Activated naive CD8-positive, alpha-beta T cell treated with anti-CD3 and anti-CD28 coated beads for 36 hours (primary cell): ENCODE measurements at regions not wholly inside any gene's neighbourhood (a gene's known extent, or its start where the extent isn't known, plus 50 kb on each side); places are given as distances from the start of the nearest gene placed in this dataset.
"Not testable (repeated sequence)": the region's sequence is repeated elsewhere in the genome, so short reads cannot be mapped to it uniquely, and the experiment has no call there.

Experiments
- DNase-seq: peaks from one replicate; pipeline ENCODE4 v3.0.0; 2021
- H3K27ac Mint-ChIP-seq: one replicate; pipeline ENCODE4 v1.8.0; 2022; ENCODE audit warnings: mild to moderate bottlenecking, moderate library complexity, mixed read lengths
- H3K27me3 Mint-ChIP-seq: one replicate; pipeline ENCODE4 v1.8.0; 2022; ENCODE audit warnings: mild to moderate bottlenecking, mixed read lengths
- H3K36me3 Mint-ChIP-seq: one replicate; pipeline ENCODE4 v1.8.0; 2021; ENCODE audit warnings: mild to moderate bottlenecking, mixed read lengths
- H3K4me1 Mint-ChIP-seq: one replicate; pipeline ENCODE4 v1.8.0; 2021; ENCODE audit warnings: mixed read lengths
- H3K4me3 Mint-ChIP-seq: one replicate; pipeline ENCODE4 v1.8.0; 2022; ENCODE audit warnings: mild to moderate bottlenecking, moderate library complexity, mixed read lengths
- H3K9me3 Mint-ChIP-seq: one replicate; pipeline ENCODE4 v1.8.0; 2022; ENCODE audit warnings: mixed read lengths

- H3K4me3 Mint-ChIP-seq: no peak overlapping the region
- H3K27ac Mint-ChIP-seq: no peak overlapping the region
- H3K9me3 Mint-ChIP-seq: peaks cover 1% of the 10 kb centered on the region
- no peaks in the 10 kb centered on the region for H3K4me1 Mint-ChIP-seq
- DNase-seq: no peak
- H3K27me3 Mint-ChIP-seq: no peaks in the 10 kb centered on the region
- no peaks in the 10 kb centered on the region for H3K36me3 Mint-ChIP-seq
These were observed 1039.9 kb downstream of the GLUD2 start for GRCh38 chrX:122087341-122087740.

- H3K4me1 Mint-ChIP-seq: no peaks in the 10 kb centered on the region
- H3K9me3 Mint-ChIP-seq: peaks cover 1% of the 10 kb centered on the region
- H3K4me3 Mint-ChIP-seq: no peak overlapping the region
- no peak overlapping the region for H3K27ac Mint-ChIP-seq
- DNase-seq: no peak
- H3K27me3 Mint-ChIP-seq: no peaks in the 10 kb centered on the region
- peaks cover 2% of the 10 kb centered on the region for H3K36me3 Mint-ChIP-seq
These were observed 1044.2 kb downstream of the GLUD2 start for GRCh38 chrX:122091571-122091970.

GRCh38 chrX:122092360-122092759 lies 1045.0 kb downstream of the GLUD2 start:
- H3K27ac Mint-ChIP-seq: no peak overlapping the region
- no peak overlapping the region for H3K4me3 Mint-ChIP-seq
- H3K4me1 Mint-ChIP-seq: no peaks in the 10 kb centered on the region
- no peaks in the 10 kb centered on the region for H3K27me3 Mint-ChIP-seq
- DNase-seq: no peak
- peaks cover 3% of the 10 kb centered on the region for H3K9me3 Mint-ChIP-seq
- peaks cover 2% of the 10 kb centered on the region for H3K36me3 Mint-ChIP-seq

GRCh38 chrX:122092978-122093377 lies 1045.6 kb downstream of the GLUD2 start:
- DNase-seq: no peak
- peaks cover 3% of the 10 kb centered on the region for H3K9me3 Mint-ChIP-seq
- no peak overlapping the region for H3K4me3 Mint-ChIP-seq
- H3K36me3 Mint-ChIP-seq: peaks cover 2% of the 10 kb centered on the region
- H3K27ac Mint-ChIP-seq: no peak overlapping the region
- H3K4me1 Mint-ChIP-seq: no peaks in the 10 kb centered on the region
- no peaks in the 10 kb centered on the region for H3K27me3 Mint-ChIP-seq

GRCh38 chrX:122094611-122095010 lies 1047.2 kb downstream of the GLUD2 start:
- Mint-ChIP-seq H3K4me3 (no peak overlapping the region), H3K36me3 (peaks cover 2% of the 10 kb centered on the region), H3K27me3 (no peaks in the 10 kb centered on the region), H3K4me1 (no peaks in the 10 kb centered on the region), H3K9me3 (peaks cover 3% of the 10 kb centered on the region), H3K27ac (no peak overlapping the region)
- DNase-seq: no peak

GRCh38 chrX:122113376-122113775 lies 1066.0 kb downstream of the GLUD2 start:
- peaks cover 1% of the 10 kb centered on the region for H3K9me3 Mint-ChIP-seq
- no peak overlapping the region for H3K4me3 Mint-ChIP-seq
- no peaks in the 10 kb centered on the region for H3K4me1 Mint-ChIP-seq
- no peaks in the 10 kb centered on the region for H3K36me3 Mint-ChIP-seq
- no peaks in the 10 kb centered on the region for H3K27me3 Mint-ChIP-seq
- H3K27ac Mint-ChIP-seq: no peak overlapping the region
- DNase-seq: no peak

- H3K27me3 Mint-ChIP-seq: no peaks in the 10 kb centered on the region
- no peaks in the 10 kb centered on the region for H3K36me3 Mint-ChIP-seq
- peaks cover 1% of the 10 kb centered on the region for H3K9me3 Mint-ChIP-seq
- no peaks in the 10 kb centered on the region for H3K4me1 Mint-ChIP-seq
- no peak overlapping the region for H3K4me3 Mint-ChIP-seq
- no peak for DNase-seq
- H3K27ac Mint-ChIP-seq: no peak overlapping the region
These were observed 1066.5 kb downstream of the GLUD2 start for GRCh38 chrX:122113896-122114295.

GRCh38 chrX:122115604-122116003 lies 1068.2 kb downstream of the GLUD2 start:
- Mint-ChIP-seq H3K27me3 (no peaks in the 10 kb centered on the region), H3K9me3 (no peaks in the 10 kb centered on the region), H3K27ac (no peak overlapping the region), H3K36me3 (no peaks in the 10 kb centered on the region), H3K4me1 (no peaks in the 10 kb centered on the region), H3K4me3 (no peak overlapping the region)
- no peak for DNase-seq

GRCh38 chrX:122119361-122119760 lies 1064.7 kb upstream of the GRIA3 start:
- Mint-ChIP-seq H3K4me1 (no peaks in the 10 kb centered on the region), H3K36me3 (no peaks in the 10 kb centered on the region), H3K27me3 (no peaks in the 10 kb centered on the region), H3K9me3 (no peaks in the 10 kb centered on the region), H3K4me3 (no peak overlapping the region), H3K27ac (no peak overlapping the region)
- DNase-seq: no peak

- H3K27ac Mint-ChIP-seq: no peak overlapping the region
- H3K27me3 Mint-ChIP-seq: no peaks in the 10 kb centered on the region
- H3K36me3 Mint-ChIP-seq: no peaks in the 10 kb centered on the region
- no peaks in the 10 kb centered on the region for H3K4me1 Mint-ChIP-seq
- H3K9me3 Mint-ChIP-seq: peaks cover under 1% of the 10 kb centered on the region
- no peak for DNase-seq
- H3K4me3 Mint-ChIP-seq: no peak overlapping the region
These were observed 1061.8 kb upstream of the GRIA3 start for GRCh38 chrX:122122274-122122673.

- no peaks in the 10 kb centered on the region for H3K36me3 Mint-ChIP-seq
- DNase-seq: no peak
- peaks cover 1% of the 10 kb centered on the region for H3K9me3 Mint-ChIP-seq
- no peaks in the 10 kb centered on the region for H3K27me3 Mint-ChIP-seq
- no peaks in the 10 kb centered on the region for H3K4me1 Mint-ChIP-seq
- H3K4me3 Mint-ChIP-seq: no peak overlapping the region
- H3K27ac Mint-ChIP-seq: no peak overlapping the region
These were observed 1050.6 kb upstream of the GRIA3 start for GRCh38 chrX:122133478-122133877.

GRCh38 chrX:122134291-122134690 lies 1049.8 kb upstream of the GRIA3 start:
- Mint-ChIP-seq H3K27me3 (no peaks in the 10 kb centered on the region), H3K27ac (no peak overlapping the region), H3K9me3 (peaks cover 1% of the 10 kb centered on the region), H3K36me3 (no peaks in the 10 kb centered on the region), H3K4me3 (no peak overlapping the region), H3K4me1 (no peaks in the 10 kb centered on the region)
- DNase-seq: no peak

- Mint-ChIP-seq H3K9me3 (peaks cover 1% of the 10 kb centered on the region), H3K4me1 (no peaks in the 10 kb centered on the region), H3K27ac (no peak overlapping the region), H3K4me3 (no peak overlapping the region), H3K36me3 (no peaks in the 10 kb centered on the region), H3K27me3 (no peaks in the 10 kb centered on the region)
- no peak for DNase-seq
These were observed 1049.0 kb upstream of the GRIA3 start for GRCh38 chrX:122135070-122135469.

GRCh38 chrX:122140219-122140618 lies 1043.9 kb upstream of the GRIA3 start:
- not testable (repeated sequence) for H3K4me1 Mint-ChIP-seq, DNase-seq, H3K27me3 Mint-ChIP-seq, H3K9me3 Mint-ChIP-seq, H3K36me3 Mint-ChIP-seq, H3K27ac Mint-ChIP-seq, H3K4me3 Mint-ChIP-seq

GRCh38 chrX:122154019-122154418 lies 1030.1 kb upstream of the GRIA3 start:
- H3K4me1 Mint-ChIP-seq: no peaks in the 10 kb centered on the region
- no peaks in the 10 kb centered on the region for H3K27me3 Mint-ChIP-seq
- no peak overlapping the region for H3K4me3 Mint-ChIP-seq
- H3K9me3 Mint-ChIP-seq: no peaks in the 10 kb centered on the region
- no peak overlapping the region for H3K27ac Mint-ChIP-seq
- H3K36me3 Mint-ChIP-seq: no peaks in the 10 kb centered on the region
- no peak for DNase-seq

- peaks cover 2% of the 10 kb centered on the region for H3K9me3 Mint-ChIP-seq
- no peak overlapping the region for H3K27ac Mint-ChIP-seq
- no peak overlapping the region for H3K4me3 Mint-ChIP-seq
These were observed 1015.8 kb upstream of the GRIA3 start for GRCh38 chrX:122168241-122168640.

GRCh38 chrX:122184791-122185190 lies 999.3 kb upstream of the GRIA3 start:
- no peak for DNase-seq
- Mint-ChIP-seq H3K9me3 (peaks cover 10% of the 10 kb centered on the region), H3K4me1 (no peaks in the 10 kb centered on the region), H3K27me3 (no peaks in the 10 kb centered on the region), H3K4me3 (no peak overlapping the region), H3K36me3 (no peaks in the 10 kb centered on the region), H3K27ac (no peak overlapping the region)

More at GRCh38 chrX:122168241-122168640, 1015.8 kb upstream of the GRIA3 start:
- H3K27me3 Mint-ChIP-seq: no peaks in the 10 kb centered on the region
- H3K4me1 Mint-ChIP-seq: no peaks in the 10 kb centered on the region
- no peak for DNase-seq
- H3K36me3 Mint-ChIP-seq: no peaks in the 10 kb centered on the region
